CD4-positive, alpha-beta T cell treated with Interleukin-17A for 4 hours (primary cell): ENCODE measurements at regions not wholly inside any gene's neighbourhood (a gene's known extent, or its start where the extent isn't known, plus 50 kb on each side); places are given as distances from the start of the nearest gene placed in this dataset.
"Not testable (repeated sequence)": the region's sequence is repeated elsewhere in the genome, so short reads cannot be mapped to it uniquely, and the experiment has no call there.

Experiments used
- DNase-seq: peaks from one replicate; pipeline ENCODE4 v3.0.0-alpha.2; 2020; ENCODE audit warnings: mixed read lengths

- no peak for DNase-seq
Measured at GRCh38 chr3:174462916-174463315, 396.2 kb upstream of the NAALADL2 start.

GRCh38 chr3:174465177-174465576, 394.0 kb upstream of the NAALADL2 start:
- no peak for DNase-seq

GRCh38 chr3:174466471-174467054, 392.6 kb upstream of the NAALADL2 start:
- DNase-seq: no peak

GRCh38 chr3:174477491-174477890, 381.6 kb upstream of the NAALADL2 start:
- no peak for DNase-seq

DNA sequence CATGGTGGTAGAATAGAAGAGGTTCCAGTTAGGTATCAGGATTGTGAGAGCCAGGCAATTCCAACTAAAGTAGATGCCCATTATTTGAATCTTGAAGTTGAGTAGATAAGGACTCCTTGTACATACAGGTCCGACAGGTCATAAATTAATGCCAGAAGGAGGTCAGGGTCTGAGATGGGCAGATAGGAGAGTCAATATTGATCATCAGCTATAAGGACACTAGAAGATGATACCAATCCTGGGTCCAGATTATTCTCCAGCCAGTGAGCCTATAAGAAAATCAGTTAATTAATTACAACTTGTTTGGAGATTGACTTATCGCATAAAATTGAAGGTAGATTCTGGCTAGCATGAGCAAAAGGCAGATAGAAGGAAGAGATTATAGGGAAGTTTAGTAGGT, 378.4 kb upstream of the NAALADL2 start:
- no peak for DNase-seq

DNA sequence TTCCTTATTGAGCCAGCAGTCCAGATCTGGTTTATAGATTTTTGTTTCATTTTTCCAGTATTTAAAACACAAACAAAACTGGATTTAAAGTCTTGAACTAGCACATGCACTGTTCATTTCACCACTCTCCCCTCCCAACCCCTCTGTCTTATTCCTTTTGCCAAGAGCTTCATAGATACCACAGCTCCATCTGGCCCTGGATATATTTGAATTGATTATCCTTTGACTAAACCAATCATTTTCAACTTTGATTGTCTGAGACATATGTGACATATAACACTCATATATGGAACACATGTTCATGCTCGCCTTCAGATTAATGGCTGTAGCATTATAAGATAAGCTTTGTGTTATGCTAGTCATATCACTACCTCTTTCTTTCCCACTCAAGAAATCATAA, 376.6 kb upstream of the NAALADL2 start:
- DNase-seq: no peak

- DNase-seq: no peak
Measured at GRCh38 chr3:174483254-174483653, 375.9 kb upstream of the NAALADL2 start.

DNA sequence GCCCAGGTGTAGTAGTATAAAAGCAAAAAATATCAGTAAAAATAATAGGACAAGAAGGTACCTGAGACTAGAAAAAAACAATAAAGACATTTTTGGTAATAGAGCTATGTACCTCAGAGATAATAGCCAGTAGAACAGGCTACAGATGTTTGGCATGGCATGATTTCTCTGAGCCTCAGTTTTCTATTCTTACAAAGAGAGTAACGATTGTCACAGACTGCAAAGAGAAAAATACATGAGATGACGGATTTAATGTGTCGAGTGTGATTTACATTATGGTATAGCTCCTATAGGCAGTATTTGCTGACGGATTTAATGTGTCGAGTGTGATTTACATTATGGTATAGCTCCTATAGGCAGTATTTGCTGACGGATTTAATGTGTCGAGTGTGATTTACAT, 375.3 kb upstream of the NAALADL2 start:
- DNase-seq: not testable (repeated sequence)

GRCh38 chr3:174488527-174488926, 370.6 kb upstream of the NAALADL2 start:
- no peak for DNase-seq

- DNase-seq: no peak
Measured at GRCh38 chr3:174495311-174495710, 363.8 kb upstream of the NAALADL2 start.

GRCh38 chr3:174495928-174496327, 363.2 kb upstream of the NAALADL2 start:
- DNase-seq: no peak

GRCh38 chr3:174498638-174499037, 360.5 kb upstream of the NAALADL2 start:
- DNase-seq: no peak

DNA sequence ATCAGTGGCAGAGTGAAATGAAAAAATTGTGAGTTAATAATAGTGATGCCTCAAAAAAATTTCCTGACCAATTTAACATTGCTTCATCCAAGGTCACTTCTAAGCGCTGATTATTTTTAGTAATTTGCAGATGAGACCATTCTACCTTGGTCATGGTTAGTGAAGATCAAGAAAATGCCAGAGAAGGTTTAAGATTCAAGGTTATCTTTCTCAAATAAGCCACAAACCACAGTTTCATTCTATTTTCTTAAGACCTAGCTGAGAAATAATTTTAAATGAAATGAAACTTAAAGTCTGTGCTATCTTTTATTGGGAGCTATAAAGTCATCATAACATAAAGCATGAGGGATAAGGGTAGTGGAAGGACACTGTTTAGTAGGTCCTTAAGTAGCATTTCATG, 353.9 kb upstream of the NAALADL2 start:
- no peak for DNase-seq

- no peak for DNase-seq
Measured at GRCh38 chr3:174524203-174524602, 334.9 kb upstream of the NAALADL2 start.

- DNase-seq: no peak
Measured at GRCh38 chr3:174529298-174529697, 329.8 kb upstream of the NAALADL2 start.

- no peak for DNase-seq
Measured at GRCh38 chr3:174531262-174531982, 327.7 kb upstream of the NAALADL2 start.

DNA sequence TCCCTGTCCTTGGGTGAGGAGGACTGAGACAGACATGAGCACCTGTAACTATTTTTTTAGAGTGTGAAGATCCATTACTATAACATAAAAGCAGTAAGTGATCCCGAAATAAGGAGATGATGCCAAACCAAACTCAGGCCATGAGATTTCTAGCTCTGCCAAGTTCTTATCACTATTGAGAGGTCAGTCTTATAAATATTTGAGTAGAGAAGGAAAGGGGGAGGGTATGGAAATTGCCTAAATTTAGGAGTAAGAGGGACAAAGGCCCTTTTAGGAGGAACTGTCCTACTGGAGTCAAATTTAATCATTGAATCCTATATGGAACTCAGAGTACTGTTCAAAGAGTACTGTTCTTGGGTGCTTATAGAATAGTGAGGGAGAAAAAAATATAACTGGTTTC, 326.9 kb upstream of the NAALADL2 start:
- no peak for DNase-seq

DNA sequence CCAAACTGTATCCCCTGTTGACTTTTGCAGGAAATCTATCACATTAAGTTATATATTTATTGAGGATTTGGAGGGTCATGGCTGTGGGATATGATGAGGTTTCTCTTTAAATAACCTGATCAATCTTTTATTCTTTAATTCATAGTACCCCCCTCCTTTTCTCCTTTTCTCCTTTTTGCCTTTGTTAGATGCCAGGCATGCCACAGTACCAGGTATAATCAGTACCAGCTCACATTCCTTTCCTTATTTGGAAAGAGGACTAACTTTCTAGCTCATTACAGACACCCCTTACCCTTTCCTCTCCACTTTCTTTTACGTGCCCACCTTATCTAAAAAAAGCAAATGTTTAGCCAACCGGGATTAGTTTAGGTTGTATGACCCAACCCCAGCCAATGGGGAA, 326.4 kb upstream of the NAALADL2 start:
- DNase-seq: no peak

DNA sequence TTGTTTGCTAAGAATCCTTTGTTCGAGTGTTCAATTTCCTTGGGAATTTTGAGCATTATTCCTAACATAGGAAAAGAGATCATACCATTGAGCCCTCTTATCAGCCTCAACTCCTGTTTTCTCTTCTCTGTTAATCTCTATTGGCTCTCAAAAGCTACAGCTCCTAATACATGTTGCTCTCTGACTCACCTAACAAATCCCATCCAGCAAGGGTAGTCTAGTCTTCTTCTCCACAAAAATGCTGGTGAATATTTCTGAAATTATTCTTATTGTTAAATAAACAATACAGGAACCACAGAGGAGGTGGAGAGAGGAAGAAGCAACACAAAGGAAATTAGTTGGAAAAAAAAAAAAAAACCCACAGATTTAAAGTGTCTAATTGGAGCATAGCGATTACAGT, 325.8 kb upstream of the NAALADL2 start:
- no peak for DNase-seq

DNA sequence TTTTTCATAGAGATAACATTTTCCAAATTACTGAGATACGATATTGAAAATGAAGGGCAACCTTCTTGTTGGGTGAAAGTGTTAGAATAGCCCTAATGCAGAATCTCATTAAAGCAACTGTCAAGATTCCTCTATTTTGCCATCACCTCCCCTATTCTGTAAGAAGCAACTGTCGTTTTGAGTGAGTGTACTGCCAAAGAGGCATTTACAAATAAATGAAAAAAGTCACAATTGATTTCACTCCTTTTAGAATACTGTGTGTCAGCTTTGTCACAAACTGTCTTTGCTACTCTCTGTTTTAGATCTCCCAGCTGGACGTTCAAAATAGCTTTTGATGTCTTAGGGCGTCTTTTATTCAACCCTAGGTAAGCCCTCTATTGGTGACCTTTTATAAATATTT, 322.8 kb upstream of the NAALADL2 start:
- DNase-seq: no peak

DNA sequence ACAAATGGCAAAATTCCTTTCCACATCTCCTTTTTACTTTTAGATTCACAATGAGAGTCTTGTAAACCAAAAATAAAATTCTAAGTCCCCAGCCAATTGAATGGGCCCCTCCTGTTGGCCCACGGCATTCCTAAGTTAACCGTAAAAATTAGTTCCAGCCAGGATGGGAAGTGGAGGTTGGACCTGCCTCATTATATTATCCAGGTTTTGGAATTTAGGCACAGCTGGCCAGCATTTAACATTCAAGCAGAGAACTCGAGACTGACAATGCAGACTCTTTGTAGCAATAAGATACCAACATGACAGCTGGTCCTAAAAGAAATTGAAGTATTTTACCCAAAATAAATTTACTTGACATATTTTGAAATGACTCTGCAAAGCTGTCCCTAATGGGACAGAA, 321.0 kb upstream of the NAALADL2 start:
- no peak for DNase-seq

DNA sequence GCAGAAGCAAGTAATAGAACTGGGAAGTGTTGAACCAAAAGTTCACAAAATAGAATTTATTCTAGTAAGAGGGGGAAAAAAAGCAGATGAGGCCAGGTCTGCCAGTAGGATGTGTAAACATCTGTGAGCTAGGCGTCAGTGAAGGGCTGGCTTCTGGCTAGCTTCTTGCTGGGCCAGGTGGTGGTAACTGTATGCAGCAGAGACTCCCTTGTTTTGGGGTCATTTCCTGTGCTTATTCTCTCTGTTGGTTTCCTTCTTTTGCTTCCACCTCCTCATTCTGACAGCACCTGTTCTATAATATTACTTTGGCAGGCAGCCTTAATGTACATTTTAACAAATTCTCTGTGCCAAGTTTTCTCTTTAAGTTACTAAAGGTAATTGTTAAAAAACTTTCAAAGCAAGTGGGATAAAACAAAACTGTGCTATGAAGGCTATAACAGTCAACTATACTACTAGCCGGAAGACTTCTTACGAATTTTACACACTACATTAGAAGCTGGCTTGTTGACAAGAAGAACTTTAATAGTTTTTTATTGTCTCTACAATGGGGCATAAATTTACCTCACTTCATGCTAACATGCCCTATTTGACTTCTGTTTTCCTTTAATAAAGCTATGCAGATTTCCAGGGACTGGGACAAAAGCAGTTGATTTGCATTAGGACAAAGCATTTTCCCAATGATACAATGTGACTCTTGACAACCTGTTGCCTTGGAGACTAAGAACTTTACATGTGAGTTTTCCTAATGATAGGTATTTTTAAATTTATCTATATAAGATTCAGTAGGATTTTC, 318.8 kb upstream of the NAALADL2 start:
- DNase-seq: no peak

- no peak for DNase-seq
Measured at GRCh38 chr3:174541708-174542315, 317.3 kb upstream of the NAALADL2 start.
